ENCODE measurements at regions not wholly inside any gene's neighbourhood (a gene's known extent, or its start where the extent isn't known, plus 50 kb on each side); places are given as distances from the start of the nearest gene placed in this dataset.
"Not testable (repeated sequence)": the region's sequence is repeated elsewhere in the genome, so short reads cannot be mapped to it uniquely, and the experiment has no call there.

GRCh38 chr2:122329278-122329677 lies 573.8 kb downstream of the TSN start:
- intact Hi-C loops (cut with DNase I): no loop called here
- no peaks in the 10 kb centered on the region for H3K4me1 ChIP-seq
- WGBS, 2 donors: 49 to 56% methylated on average over 2 of the region's 2 CpGs
- TF ChIP-seq POLR2A (IDR thresholded peaks at IDR 0.05) (no peak), CTCF (IDR thresholded peaks at IDR 0.05) (no peak)
- H3K27ac ChIP-seq: no peak overlapping the region
- H3K4me3 ChIP-seq: no peak overlapping the region
- H3K36me3 ChIP-seq (replicated peaks in 1 of 2; ENCODE audit: insufficient read depth in 1 of 2, low read depth in 2 of 2): no peaks in the 10 kb centered on the region
- DNase-seq (no peak), ATAC-seq (no peak)
- no peaks in the 10 kb centered on the region for H3K9me3 ChIP-seq
- no peaks in the 10 kb centered on the region for H3K27me3 ChIP-seq

- H3K9me3 ChIP-seq: no peaks in the 10 kb centered on the region
- no peak for DNase-seq
- no peak for TF ChIP-seq POLR2A (IDR thresholded peaks at IDR 0.05)
- H3K36me3 ChIP-seq (replicated peaks in 1 of 2; ENCODE audit: insufficient read depth in 1 of 2, low read depth in 2 of 2): no peaks in the 10 kb centered on the region
- 77% methylated on average over 2 of the region's 2 CpGs for WGBS, 2 donors
- no peak overlapping the region for H3K4me3 ChIP-seq
- no peaks in the 10 kb centered on the region for H3K4me1 ChIP-seq
- intact Hi-C loops (cut with DNase I): no loop called here
- H3K27me3 ChIP-seq: no peaks in the 10 kb centered on the region
- no peak overlapping the region for H3K27ac ChIP-seq
- ATAC-seq: no peak
These were observed 578.5 kb downstream of the TSN start for GRCh38 chr2:122333932-122334331.

GRCh38 chr2:122338000-122338399 lies 582.5 kb downstream of the TSN start:
- DNase-seq (no peak), ATAC-seq (no peak)
- TF ChIP-seq POLR2A (IDR thresholded peaks at IDR 0.05) (no peak), CTCF (IDR thresholded peaks at IDR 0.05) (peak in 1 of 7 experiments; percentile 8)
- H3K4me3 ChIP-seq: no peak overlapping the region
- intact Hi-C loops (cut with DNase I): no loop called here
- H3K36me3 ChIP-seq (replicated peaks in 1 of 2; ENCODE audit: insufficient read depth in 1 of 2, low read depth in 2 of 2): no peaks in the 10 kb centered on the region
- no peaks in the 10 kb centered on the region for H3K27me3 ChIP-seq
- H3K9me3 ChIP-seq: no peaks in the 10 kb centered on the region
- WGBS, 2 donors: 54 to 55% methylated on average over 5 of the region's 5 CpGs
- H3K4me1 ChIP-seq: no peaks in the 10 kb centered on the region
- no peak overlapping the region for H3K27ac ChIP-seq

GRCh38 chr2:122340246-122340645 lies 584.8 kb downstream of the TSN start:
- Histone ChIP-seq H3K9me3 (no peaks in the 10 kb centered on the region), H3K36me3 (replicated peaks in 1 of 2; ENCODE audit: insufficient read depth in 1 of 2, low read depth in 2 of 2) (no peaks in the 10 kb centered on the region), H3K4me1 (no peaks in the 10 kb centered on the region), H3K27me3 (no peaks in the 10 kb centered on the region), H3K4me3 (no peak overlapping the region), H3K27ac (no peak overlapping the region)
- intact Hi-C loops (cut with DNase I): no loop called here
- DNase-seq: no peak
- no peak for ATAC-seq
- TF ChIP-seq CTCF (IDR thresholded peaks at IDR 0.05) (no peak), POLR2A (IDR thresholded peaks at IDR 0.05) (no peak)
- WGBS, 2 donors: 48 to 59% methylated on average over 3 of the region's 3 CpGs

GRCh38 chr2:122341007-122341406 lies 585.6 kb downstream of the TSN start:
- no peaks in the 10 kb centered on the region for H3K9me3 ChIP-seq
- intact Hi-C loops (cut with DNase I): no loop called here
- H3K27me3 ChIP-seq: no peaks in the 10 kb centered on the region
- WGBS, 2 donors: 68 to 72% methylated on average over 5 of the region's 5 CpGs
- H3K4me1 ChIP-seq: no peaks in the 10 kb centered on the region
- H3K4me3 ChIP-seq: no peak overlapping the region
- ATAC-seq (no peak), DNase-seq (no peak)
- H3K36me3 ChIP-seq (replicated peaks in 1 of 2; ENCODE audit: insufficient read depth in 1 of 2, low read depth in 2 of 2): no peaks in the 10 kb centered on the region
- TF ChIP-seq POLR2A (IDR thresholded peaks at IDR 0.05) (no peak), CTCF (IDR thresholded peaks at IDR 0.05) (no peak)
- H3K27ac ChIP-seq: no peak overlapping the region

- H3K36me3 ChIP-seq (replicated peaks in 1 of 2; ENCODE audit: insufficient read depth in 1 of 2, low read depth in 2 of 2); ATAC-seq; H3K4me3 ChIP-seq; intact Hi-C loops (cut with DNase I); H3K27ac ChIP-seq; H3K27me3 ChIP-seq; H3K9me3 ChIP-seq; DNase-seq; H3K4me1 ChIP-seq: not testable (repeated sequence)
- WGBS, 2 donors: 80 to 88% methylated on average over 6 to 8 of the region's 8 CpGs
These were observed 596.7 kb downstream of the TSN start for GRCh38 chr2:122352151-122352550.

All from body of pancreas (tissue), 4 donors.